ENCODE measurements at regions not wholly inside any gene's neighbourhood (a gene's known extent, or its start where the extent isn't known, plus 50 kb on each side); places are given as distances from the start of the nearest gene placed in this dataset.

DNA sequence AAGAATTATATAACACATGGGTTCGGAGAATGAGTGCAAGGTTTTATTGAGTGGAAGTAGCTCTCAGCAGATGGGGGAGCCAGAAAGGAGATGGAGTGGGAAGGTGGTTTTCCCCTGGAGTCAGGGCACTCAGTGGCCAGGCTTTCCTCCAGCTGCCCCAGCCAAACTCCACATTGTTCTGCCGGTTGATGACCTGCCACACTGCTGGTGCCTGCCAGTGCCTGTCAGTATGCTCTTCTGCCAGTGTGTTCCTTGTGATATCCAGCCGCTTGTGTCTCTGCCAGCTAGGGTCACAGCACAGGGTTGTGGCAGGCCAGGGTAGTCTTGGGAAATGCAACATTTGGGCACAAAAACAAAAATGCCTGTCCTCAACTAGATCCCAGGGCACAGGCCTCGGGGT is 604.8 kb upstream of the TECRL start:
- Mint-ChIP-seq H3K27me3 (no peaks in the 10 kb centered on the region), H3K4me1 (no peaks in the 10 kb centered on the region), H3K4me3 (no peak overlapping the region), H3K27ac (no peak overlapping the region), H3K9me3 (ENCODE audit: insufficient read depth) (no peaks in the 10 kb centered on the region)
- no peak overlapping the region for H3K27ac ChIP-seq (ENCODE audit: low read length in 2 of 2)
- H3K79me2 ChIP-seq (ENCODE audit: control insufficient read depth, insufficient read depth, low read length), result no peaks in the 10 kb centered on the region
- intact Hi-C loops (cut with micrococcal nuclease), result no loop called here
- DNase-seq (no peak), ATAC-seq (ENCODE audit: low read depth) (no peak)
- no peak overlapping the region for H3K9ac ChIP-seq (ENCODE audit: low read length)
- 94% methylated on average over 3 of the region's 4 CpGs for WGBS (ENCODE audit: insufficient coverage)
- ChIA-PET CTCF (no interaction called here), POLR2A (no interaction called here)
- H4K20me1 ChIP-seq (ENCODE audit: control insufficient read depth, insufficient read depth, low read length, poor library complexity, severe bottlenecking), result no peaks in the 10 kb centered on the region
- no peak overlapping the region for H2AFZ ChIP-seq (ENCODE audit: insufficient read depth, low read depth, low read length, poor library complexity, severe bottlenecking)
- no peaks in the 10 kb centered on the region for H3K27me3 ChIP-seq (replicated peaks in 1 of 4; ENCODE audit: control extremely low read depth in 1 of 4, control insufficient read depth in 3 of 4, insufficient read depth in 4 of 4, low read length in 3 of 4)
- H3K4me3 ChIP-seq (ENCODE audit: control extremely low read depth in 1 of 5, extremely low read depth in 1 of 5, insufficient read depth in 1 of 5, low read depth in 2 of 5, low read length in 4 of 5), result no peak overlapping the region
- TF ChIP-seq CTCF (IDR thresholded peaks at IDR 0.05) (no peak), EZH2 (IDR thresholded peaks at IDR 0.05; ENCODE audit: borderline replicate concordance, insufficient read depth, low read depth, low read length, poor library complexity, severe bottlenecking) (no peak)
- H3K4me2 ChIP-seq (replicated peaks; ENCODE audit: low read depth, low read length, poor library complexity, severe bottlenecking), result no peak overlapping the region
- no peaks in the 10 kb centered on the region for H3K9me3 ChIP-seq (ENCODE audit: control extremely low read depth in 1 of 3, control insufficient read depth in 2 of 3, insufficient read depth in 1 of 3, low read length in 2 of 3)
- H3K36me3 ChIP-seq (replicated peaks in 1 of 2; ENCODE audit: control extremely low read depth in 1 of 2, control insufficient read depth in 1 of 2, extremely low read depth in 1 of 2, insufficient read depth in 2 of 2, low read length in 1 of 2), result no peaks in the 10 kb centered on the region
- H3K4me1 ChIP-seq (ENCODE audit: control insufficient read depth in 2 of 2, insufficient read depth in 2 of 2, low read length in 2 of 2), result no peaks in the 10 kb centered on the region

DNA sequence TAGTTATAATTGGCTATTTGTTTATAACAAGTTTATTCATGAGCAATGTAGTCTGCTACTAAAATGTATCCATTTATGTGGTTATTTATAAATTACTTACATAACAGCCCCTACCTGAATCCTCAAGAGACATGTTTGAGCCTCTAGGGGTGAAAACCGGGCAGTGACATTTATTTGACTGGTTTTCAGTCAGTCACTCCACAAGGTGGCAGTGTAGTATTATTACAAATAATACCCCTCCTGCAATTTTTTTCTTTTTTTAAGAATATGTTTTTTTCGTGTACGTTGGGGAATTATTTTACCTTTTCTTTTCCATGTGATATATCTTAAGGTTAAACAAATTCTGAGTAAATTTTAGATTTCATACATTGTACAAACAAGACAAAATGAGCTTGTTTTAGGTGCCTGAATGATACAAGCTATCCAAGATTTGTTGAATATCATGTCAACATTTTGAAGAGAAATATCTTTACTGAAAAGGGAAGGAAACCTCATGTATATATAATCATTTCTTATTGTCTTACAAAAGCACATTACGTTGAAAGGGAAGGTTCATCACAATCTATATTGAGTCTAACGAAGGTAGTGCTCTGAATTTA is 598.7 kb upstream of the TECRL start:
- H4K20me1 ChIP-seq (ENCODE audit: control insufficient read depth, insufficient read depth, low read length, poor library complexity, severe bottlenecking), result no peaks in the 10 kb centered on the region
- H3K4me2 ChIP-seq (replicated peaks; ENCODE audit: low read depth, low read length, poor library complexity, severe bottlenecking), result no peak overlapping the region
- H3K9me3 ChIP-seq (ENCODE audit: control extremely low read depth in 1 of 3, control insufficient read depth in 2 of 3, insufficient read depth in 1 of 3, low read length in 2 of 3), result peaks cover 0 to 2% (median 0%) of the 10 kb centered on the region in 3 donors
- H3K27me3 ChIP-seq (replicated peaks in 1 of 4; ENCODE audit: control extremely low read depth in 1 of 4, control insufficient read depth in 3 of 4, insufficient read depth in 4 of 4, low read length in 3 of 4), result no peaks in the 10 kb centered on the region
- ChIA-PET CTCF (no interaction called here), POLR2A (no interaction called here)
- H3K4me3 ChIP-seq (ENCODE audit: control extremely low read depth in 1 of 5, extremely low read depth in 1 of 5, insufficient read depth in 1 of 5, low read depth in 2 of 5, low read length in 4 of 5), result no peak overlapping the region
- H3K9ac ChIP-seq (ENCODE audit: low read length), result no peak overlapping the region
- Mint-ChIP-seq H3K4me3 (no peak overlapping the region), H3K4me1 (no peaks in the 10 kb centered on the region), H3K27me3 (no peaks in the 10 kb centered on the region), H3K27ac (no peak overlapping the region), H3K9me3 (ENCODE audit: insufficient read depth) (no peaks in the 10 kb centered on the region)
- H3K79me2 ChIP-seq (ENCODE audit: control insufficient read depth, insufficient read depth, low read length), result no peaks in the 10 kb centered on the region
- no peak for DNase-seq
- WGBS (ENCODE audit: insufficient coverage), result no CpG with 5 or more reads among the region's 5 CpGs
- intact Hi-C loops (cut with micrococcal nuclease), result no loop called here
- TF ChIP-seq CTCF (IDR thresholded peaks at IDR 0.05) (no peak), EZH2 (IDR thresholded peaks at IDR 0.05; ENCODE audit: borderline replicate concordance, insufficient read depth, low read depth, low read length, poor library complexity, severe bottlenecking) (no peak)
- H2AFZ ChIP-seq (ENCODE audit: insufficient read depth, low read depth, low read length, poor library complexity, severe bottlenecking), result no peak overlapping the region
- no peaks in the 10 kb centered on the region for H3K36me3 ChIP-seq (replicated peaks in 1 of 2; ENCODE audit: control extremely low read depth in 1 of 2, control insufficient read depth in 1 of 2, extremely low read depth in 1 of 2, insufficient read depth in 2 of 2, low read length in 1 of 2)
- ATAC-seq (ENCODE audit: low read depth), result no peak
- no peaks in the 10 kb centered on the region for H3K4me1 ChIP-seq (ENCODE audit: control insufficient read depth in 2 of 2, insufficient read depth in 2 of 2, low read length in 2 of 2)
- H3K27ac ChIP-seq (ENCODE audit: low read length in 2 of 2), result no peak overlapping the region

All from B cell (primary cell).